ENCODE measurements at regions not wholly inside any gene's neighbourhood (a gene's known extent, or its start where the extent isn't known, plus 50 kb on each side); places are given as distances from the start of the nearest gene placed in this dataset.

DNA sequence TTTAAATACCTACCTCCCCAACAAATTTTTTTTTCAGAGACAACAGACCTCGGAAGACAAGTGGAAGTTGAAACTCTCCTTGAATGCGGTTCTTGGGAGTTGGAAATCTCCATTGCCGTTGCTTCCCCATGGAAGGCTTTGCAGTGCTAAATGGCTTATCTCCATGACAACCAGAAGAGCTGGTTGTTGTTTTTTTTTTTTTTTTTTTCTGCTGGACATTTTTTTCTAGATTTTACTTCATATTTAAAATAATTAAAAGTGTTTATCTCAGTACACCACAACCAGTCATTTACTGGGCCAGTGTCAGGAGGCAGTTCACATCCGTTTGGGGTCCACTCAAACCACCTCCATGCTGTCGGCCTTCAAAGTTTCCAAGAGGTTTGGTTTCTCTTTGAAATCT, 348.5 kb upstream of the PRKCQ start:
- Histone ChIP-seq H3K36me3 (replicated peaks in 1 of 2; ENCODE audit: control insufficient read depth in 1 of 2, insufficient read depth in 2 of 2, low read length in 2 of 2) (no peaks in the 10 kb centered on the region), H3K9ac (ENCODE audit: insufficient read depth, low read depth, low read length) (no peak overlapping the region), H3K27ac (ENCODE audit: extremely low read length, insufficient read depth, low read length) (no peak overlapping the region), H2AFZ (ENCODE audit: low read length) (no peak overlapping the region), H4K20me1 (ENCODE audit: insufficient read depth, low read length) (no peaks in the 10 kb centered on the region), H3K9me3 (ENCODE audit: low read length) (no peaks in the 10 kb centered on the region), H3K4me1 (ENCODE audit: insufficient read depth, low read length) (no peaks in the 10 kb centered on the region), H3K79me2 (ENCODE audit: insufficient read depth, low read length) (no peaks in the 10 kb centered on the region), H3K4me2 (ENCODE audit: low read depth, low read length) (no peak overlapping the region), H3K27me3 (ENCODE audit: control insufficient read depth in 1 of 2, insufficient read depth in 2 of 2, low read length in 2 of 2) (no peaks in the 10 kb centered on the region), H3K4me3 (replicated peaks in 1 of 3; ENCODE audit: insufficient read depth in 1 of 3, low read depth in 2 of 3, low read length in 3 of 3) (no peak overlapping the region)
- no TSS peak for BruUV-seq (replicated peaks)
- WGBS (ENCODE audit: low lambda C conversion rate), result 8% methylated on average over 5 of the region's 5 CpGs
- ATAC-seq, result no peak
- intact Hi-C loops (cut with micrococcal nuclease; ENCODE audit: unreplicated experiment), result no loop called here
- no peak for FAIRE-seq
- CTCF ChIA-PET (ENCODE audit: low intra/inter-chr PET ratio, low total read pairs), result no interaction called here
- DNase-seq (ENCODE audit: low spot score), result no peak
- POLR2A ChIA-PET, result no interaction called here
- in situ Hi-C loops (cut with HindIII; ENCODE audit: extremely low pct_ligation_motif_present, low pct_unique_long_range_greater_than_20kb), result no loop called here
- no peak for TF ChIP-seq PPARG (CRISPR knock-in tag; conservative IDR thresholded peaks at IDR 0.05)
- TF ChIP-seq ZC3H13 (CRISPR knock-in tag; IDR thresholded peaks at IDR 0.05), result no peak
- TF ChIP-seq MAFK (conservative IDR thresholded peaks at IDR 0.05 in 1 of 2, IDR thresholded peaks at IDR 0.05 in 1 of 2; ENCODE audit: low read length in 2 of 2), result no peak
- no peak for TF ChIP-seq MXI1 (IDR thresholded peaks at IDR 0.05; ENCODE audit: borderline replicate concordance, low read depth, low read length)
- no peak for TF ChIP-seq ZNF549 (CRISPR knock-in tag; IDR thresholded peaks at IDR 0.05)
- TF ChIP-seq ZNF430 (CRISPR knock-in tag; IDR thresholded peaks at IDR 0.05), result no peak
- TF ChIP-seq FOSL1 (CRISPR knock-in tag; IDR thresholded peaks at IDR 0.05; ENCODE audit: borderline replicate concordance), result no peak
- no peak for TF ChIP-seq PHF8 (CRISPR knock-in tag; IDR thresholded peaks at IDR 0.05)
- TF ChIP-seq, protein P1, sequence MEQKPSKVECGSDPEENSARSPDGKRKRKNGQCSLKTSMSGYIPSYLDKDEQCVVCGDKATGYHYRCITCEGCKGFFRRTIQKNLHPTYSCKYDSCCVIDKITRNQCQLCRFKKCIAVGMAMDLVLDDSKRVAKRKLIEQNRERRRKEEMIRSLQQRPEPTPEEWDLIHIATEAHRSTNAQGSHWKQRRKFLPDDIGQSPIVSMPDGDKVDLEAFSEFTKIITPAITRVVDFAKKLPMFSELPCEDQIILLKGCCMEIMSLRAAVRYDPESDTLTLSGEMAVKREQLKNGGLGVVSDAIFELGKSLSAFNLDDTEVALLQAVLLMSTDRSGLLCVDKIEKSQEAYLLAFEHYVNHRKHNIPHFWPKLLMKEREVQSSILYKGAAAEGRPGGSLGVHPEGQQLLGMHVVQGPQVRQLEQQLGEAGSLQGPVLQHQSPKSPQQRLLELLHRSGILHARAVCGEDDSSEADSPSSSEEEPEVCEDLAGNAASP (CRISPR knock-in tag; IDR thresholded peaks at IDR 0.05; ENCODE audit: borderline replicate concordance), result no peak
- no peak for TF ChIP-seq ZNF800 (CRISPR knock-in tag; IDR thresholded peaks at IDR 0.05)
- no peak for TF ChIP-seq PBX3 (CRISPR knock-in tag; IDR thresholded peaks at IDR 0.05; ENCODE audit: borderline replicate concordance)
- TF ChIP-seq TBP (CRISPR knock-in tag; IDR thresholded peaks at IDR 0.05), result no peak
- no peak for TF ChIP-seq ZHX2 (IDR thresholded peaks at IDR 0.05; ENCODE audit: low read depth)
- TF ChIP-seq ZHX2 (CRISPR knock-in tag; IDR thresholded peaks at IDR 0.05; ENCODE audit: borderline replicate concordance), result no peak
- no peak for TF ChIP-seq SYNCRIP (IDR thresholded peaks at IDR 0.05; ENCODE audit: insufficient read depth, low read depth, low read length)
